ENCODE measurements at regions not wholly inside any gene's neighbourhood (a gene's known extent, or its start where the extent isn't known, plus 50 kb on each side); places are given as distances from the start of the nearest gene placed in this dataset.
A peak's percentile ranks its signal among the peaks of the same experiment; 100 is the strongest.

- no peak overlapping the region for H3K9ac ChIP-seq (ENCODE audit: insufficient read length)
- no peak for DNase-seq (ENCODE audit: low read depth, low spot score)
- H3K36me3 ChIP-seq (ENCODE audit: insufficient read depth, low read length), result no peaks in the 10 kb centered on the region
- no peaks in the 10 kb centered on the region for H3K9me3 ChIP-seq (ENCODE audit: low read depth, low read length)
- TF ChIP-seq EZH2 (IDR thresholded peaks at IDR 0.05), result no peak
- no peak for TF ChIP-seq FOXP2 (optimal IDR thresholded peaks at IDR 0.05; ENCODE audit: control extremely low read depth, extremely low read length, insufficient read depth)
- no peak for TF ChIP-seq POLR2AphosphoS5 (IDR thresholded peaks at IDR 0.05; ENCODE audit: borderline replicate concordance, low read depth, low read length)
- H3K27ac ChIP-seq, result no peak overlapping the region
- no peak overlapping the region for H3K4me3 ChIP-seq
Measured at GRCh38 chr10:120735315-120735714, 115.8 kb upstream of the WDR11 start.

- Histone ChIP-seq H3K4me3 (no peak overlapping the region), H3K27ac (no peak overlapping the region), H3K9ac (ENCODE audit: insufficient read length) (no peak overlapping the region), H3K36me3 (ENCODE audit: insufficient read depth, low read length) (no peaks in the 10 kb centered on the region), H3K9me3 (ENCODE audit: low read depth, low read length) (no peaks in the 10 kb centered on the region)
- DNase-seq (ENCODE audit: low read depth, low spot score), result peak; percentile 1
- no peak for TF ChIP-seq POLR2AphosphoS5 (IDR thresholded peaks at IDR 0.05; ENCODE audit: borderline replicate concordance, low read depth, low read length)
- TF ChIP-seq EZH2 (IDR thresholded peaks at IDR 0.05), result no peak
- no peak for TF ChIP-seq FOXP2 (optimal IDR thresholded peaks at IDR 0.05; ENCODE audit: control extremely low read depth, extremely low read length, insufficient read depth)
Measured at GRCh38 chr10:120735773-120736371, 115.3 kb upstream of the WDR11 start.

- no peak overlapping the region for H3K9ac ChIP-seq (ENCODE audit: insufficient read length)
- TF ChIP-seq POLR2AphosphoS5 (IDR thresholded peaks at IDR 0.05; ENCODE audit: borderline replicate concordance, low read depth, low read length) (no peak), EZH2 (IDR thresholded peaks at IDR 0.05) (no peak), FOXP2 (optimal IDR thresholded peaks at IDR 0.05; ENCODE audit: control extremely low read depth, extremely low read length, insufficient read depth) (no peak)
- H3K4me3 ChIP-seq, result no peak overlapping the region
- H3K27ac ChIP-seq, result no peak overlapping the region
- no peak for DNase-seq (ENCODE audit: low read depth, low spot score)
- no peaks in the 10 kb centered on the region for H3K9me3 ChIP-seq (ENCODE audit: low read depth, low read length)
- no peaks in the 10 kb centered on the region for H3K36me3 ChIP-seq (ENCODE audit: insufficient read depth, low read length)
Measured at GRCh38 chr10:120736377-120736776, 114.8 kb upstream of the WDR11 start.

- H3K4me3 ChIP-seq, result no peak overlapping the region
- no peak for DNase-seq (ENCODE audit: low read depth, low spot score)
- TF ChIP-seq POLR2AphosphoS5 (IDR thresholded peaks at IDR 0.05; ENCODE audit: borderline replicate concordance, low read depth, low read length) (no peak), FOXP2 (optimal IDR thresholded peaks at IDR 0.05; ENCODE audit: control extremely low read depth, extremely low read length, insufficient read depth) (no peak), EZH2 (IDR thresholded peaks at IDR 0.05) (no peak)
- H3K27ac ChIP-seq, result no peak overlapping the region
- no peaks in the 10 kb centered on the region for H3K36me3 ChIP-seq (ENCODE audit: insufficient read depth, low read length)
- H3K9me3 ChIP-seq (ENCODE audit: low read depth, low read length), result no peaks in the 10 kb centered on the region
- H3K9ac ChIP-seq (ENCODE audit: insufficient read length), result no peak overlapping the region
Measured at GRCh38 chr10:120738658-120739057, 112.5 kb upstream of the WDR11 start.

- Histone ChIP-seq H3K4me3 (no peak overlapping the region), H3K36me3 (ENCODE audit: insufficient read depth, low read length) (no peaks in the 10 kb centered on the region), H3K9me3 (ENCODE audit: low read depth, low read length) (no peaks in the 10 kb centered on the region), H3K9ac (ENCODE audit: insufficient read length) (no peak overlapping the region), H3K27ac (no peak overlapping the region)
- TF ChIP-seq POLR2AphosphoS5 (IDR thresholded peaks at IDR 0.05; ENCODE audit: borderline replicate concordance, low read depth, low read length) (no peak), FOXP2 (optimal IDR thresholded peaks at IDR 0.05; ENCODE audit: control extremely low read depth, extremely low read length, insufficient read depth) (no peak), EZH2 (IDR thresholded peaks at IDR 0.05) (no peak)
- DNase-seq (ENCODE audit: low read depth, low spot score), result no peak
Measured at GRCh38 chr10:120741396-120741795, 109.8 kb upstream of the WDR11 start.

GRCh38 chr10:120742373-120742772 is 108.8 kb upstream of the WDR11 start:
- no peak for TF ChIP-seq FOXP2 (optimal IDR thresholded peaks at IDR 0.05; ENCODE audit: control extremely low read depth, extremely low read length, insufficient read depth)
- no peak for DNase-seq (ENCODE audit: low read depth, low spot score)
- Histone ChIP-seq H3K4me3 (no peak overlapping the region), H3K9ac (ENCODE audit: insufficient read length) (no peak overlapping the region), H3K27ac (no peak overlapping the region), H3K36me3 (ENCODE audit: insufficient read depth, low read length) (no peaks in the 10 kb centered on the region), H3K9me3 (ENCODE audit: low read depth, low read length) (no peaks in the 10 kb centered on the region)

- no peak for DNase-seq (ENCODE audit: low read depth, low spot score)
- no peaks in the 10 kb centered on the region for H3K9me3 ChIP-seq (ENCODE audit: low read depth, low read length)
- no peak for TF ChIP-seq FOXP2 (optimal IDR thresholded peaks at IDR 0.05; ENCODE audit: control extremely low read depth, extremely low read length, insufficient read depth)
- TF ChIP-seq EZH2 (IDR thresholded peaks at IDR 0.05), result no peak
- no peak for TF ChIP-seq POLR2AphosphoS5 (IDR thresholded peaks at IDR 0.05; ENCODE audit: borderline replicate concordance, low read depth, low read length)
Measured at GRCh38 chr10:120744040-120744439, 107.1 kb upstream of the WDR11 start.

GRCh38 chr10:120746001-120746777 is 105.0 kb upstream of the WDR11 start:
- TF ChIP-seq EZH2 (IDR thresholded peaks at IDR 0.05) (no peak), POLR2AphosphoS5 (IDR thresholded peaks at IDR 0.05; ENCODE audit: borderline replicate concordance, low read depth, low read length) (no peak), FOXP2 (optimal IDR thresholded peaks at IDR 0.05; ENCODE audit: control extremely low read depth, extremely low read length, insufficient read depth) (no peak)
- Histone ChIP-seq H3K9ac (ENCODE audit: insufficient read length) (no peak overlapping the region), H3K27ac (no peak overlapping the region), H3K4me3 (no peak overlapping the region), H3K9me3 (ENCODE audit: low read depth, low read length) (no peaks in the 10 kb centered on the region), H3K36me3 (ENCODE audit: insufficient read depth, low read length) (no peaks in the 10 kb centered on the region)
- DNase-seq (ENCODE audit: low read depth, low spot score), result no peak

More at GRCh38 chr10:120744040-120744439, 107.1 kb upstream of the WDR11 start:
- Histone ChIP-seq H3K9ac (ENCODE audit: insufficient read length) (no peak overlapping the region), H3K4me3 (no peak overlapping the region), H3K27ac (no peak overlapping the region), H3K36me3 (ENCODE audit: insufficient read depth, low read length) (no peaks in the 10 kb centered on the region)
